ENCODE measurements at regions not wholly inside any gene's neighbourhood (a gene's known extent, or its start where the extent isn't known, plus 50 kb on each side); places are given as distances from the start of the nearest gene placed in this dataset.

GRCh38 chr17:71938340-71939010, 182.3 kb upstream of the SOX9 start:
- H2BK5ac ChIP-seq (ENCODE audit: low read depth, low read length), result no peak overlapping the region
- no peak overlapping the region for H2AFZ ChIP-seq (ENCODE audit: low read length)
- H3K4me1 ChIP-seq (replicated peaks in 1 of 4; ENCODE audit: control insufficient read depth in 3 of 4, insufficient read depth in 4 of 4, low read length in 3 of 4), result no peaks in the 10 kb centered on the region
- FAIRE-seq (no peak), DNase-seq (ENCODE audit: low read depth in 1 of 2, low spot score in 2 of 2) (no peak)
- H3K14ac ChIP-seq (ENCODE audit: insufficient read length), result no peak overlapping the region
- 92% methylated on average over 8 of the region's 9 CpGs; no CpG with 5 or more reads in 1 of the 2 experiments for WGBS, 2 experiments (ENCODE audit: extremely low coverage in 1 of 2, insufficient coverage in 1 of 2, insufficient read length in 1 of 2, insufficient replicate concordance in 2 of 2, low coverage in 1 of 2, low lambda C conversion rate in 2 of 2, missing lambda C conversion rate in 1 of 2)
- H3K36me3 ChIP-seq (ENCODE audit: control insufficient read depth in 2 of 4, insufficient read depth in 4 of 4, low read length in 3 of 4), result no peaks in the 10 kb centered on the region
- no peak overlapping the region for H3K27ac ChIP-seq (ENCODE audit: low read depth, low read length)
- no peak overlapping the region for H3K4ac ChIP-seq (replicated peaks; ENCODE audit: insufficient read length, low read depth, low read length)
- H4K91ac ChIP-seq (replicated peaks; ENCODE audit: insufficient read length, low read length), result no peak overlapping the region
- no peaks in the 10 kb centered on the region for H3K79me1 ChIP-seq (ENCODE audit: low read depth, low read length)
- H2BK20ac ChIP-seq (ENCODE audit: low read length), result no peak overlapping the region
- no peak overlapping the region for H3K9ac ChIP-seq (replicated peaks in 1 of 4; ENCODE audit: extremely low read depth in 1 of 4, low read depth in 3 of 4, low read length in 3 of 4)
- ChIA-PET POLR2A (ENCODE audit: partially characterized antibody) (no interaction called here), CTCF (ENCODE audit: partially characterized antibody) (no interaction called here)
- no peaks in the 10 kb centered on the region for H4K20me1 ChIP-seq (replicated peaks in 1 of 2; ENCODE audit: control insufficient read depth in 1 of 2, insufficient read depth in 2 of 2, low read length in 2 of 2)
- H2BK12ac ChIP-seq (ENCODE audit: low read depth, low read length), result no peak overlapping the region
- no peak overlapping the region for H3K23ac ChIP-seq (ENCODE audit: insufficient read length)
- H3K4me3 ChIP-seq (ENCODE audit: extremely low read depth in 1 of 4, insufficient read depth in 2 of 4, low read depth in 3 of 4, low read length in 4 of 4), result no peak overlapping the region
- no peaks in the 10 kb centered on the region for H3K79me2 ChIP-seq (ENCODE audit: control insufficient read depth in 1 of 2, insufficient read depth in 2 of 2, low read length in 2 of 2)
- H2BK15ac ChIP-seq (ENCODE audit: low read length), result no peak overlapping the region
- H3K56ac ChIP-seq (replicated peaks; ENCODE audit: insufficient read length, low read depth, low read length), result no peak overlapping the region
- H4K5ac ChIP-seq (ENCODE audit: insufficient read length, low read depth, low read length), result no peak overlapping the region
- H2AK5ac ChIP-seq (ENCODE audit: low read depth, low read length), result no peak overlapping the region
- H2BK120ac ChIP-seq (replicated peaks; ENCODE audit: low read depth, low read length), result no peak overlapping the region
- no peaks in the 10 kb centered on the region for H3K23me2 ChIP-seq (ENCODE audit: low read depth, low read length)
- H4K8ac ChIP-seq (ENCODE audit: extremely low read depth, insufficient read depth, low read length), result no peak overlapping the region
- H3K18ac ChIP-seq (ENCODE audit: extremely low read depth, low read length), result no peak overlapping the region
- no peaks in the 10 kb centered on the region for H3K27me3 ChIP-seq (replicated peaks in 1 of 4; ENCODE audit: control insufficient read depth in 3 of 4, extremely low read depth in 1 of 4, insufficient read depth in 3 of 4, low read length in 3 of 4)
- no peak overlapping the region for H3K4me2 ChIP-seq (ENCODE audit: insufficient read depth in 1 of 2, low read depth in 2 of 2, low read length in 2 of 2)
- no peaks in the 10 kb centered on the region for H3K9me3 ChIP-seq (ENCODE audit: insufficient read depth in 2 of 2, low read depth in 1 of 2, low read length in 1 of 2)
- no peak for TF ChIP-seq POU5F1 (IDR thresholded peaks at IDR 0.05; ENCODE audit: low read depth, low read length)
- no peak for TF ChIP-seq BCL11A (IDR thresholded peaks at IDR 0.05; ENCODE audit: low read depth in 2 of 2, low read length in 2 of 2)
- no peak for TF ChIP-seq KDM4A (IDR thresholded peaks at IDR 0.05; ENCODE audit: low read depth, low read length, severe bottlenecking)
- no peak for TF ChIP-seq KDM5A (IDR thresholded peaks at IDR 0.05; ENCODE audit: low read length)
- no peak for TF ChIP-seq PHF8 (conservative IDR thresholded peaks at IDR 0.05; ENCODE audit: low read depth, low read length)
- no peak for TF ChIP-seq SIX5 (IDR thresholded peaks at IDR 0.05; ENCODE audit: low read depth, low read length)
- TF ChIP-seq SP1 (IDR thresholded peaks at IDR 0.05; ENCODE audit: low read depth, low read length), result no peak
- no peak for TF ChIP-seq EGR1 (IDR thresholded peaks at IDR 0.05; ENCODE audit: borderline replicate concordance, low read depth, low read length)
- TF ChIP-seq POLR2AphosphoS5 (IDR thresholded peaks at IDR 0.05; ENCODE audit: low read depth, low read length), result no peak
- TF ChIP-seq RFX5 (IDR thresholded peaks at IDR 0.05; ENCODE audit: borderline replicate concordance, low read depth, low read length), result no peak
- no peak for TF ChIP-seq TBP (IDR thresholded peaks at IDR 0.05; ENCODE audit: low read depth, low read length)
- TF ChIP-seq CBX5 (IDR thresholded peaks at IDR 0.05; ENCODE audit: low read depth, low read length), result no peak
- no peak for TF ChIP-seq CTBP2 (IDR thresholded peaks at IDR 0.05; ENCODE audit: borderline replicate concordance, insufficient read depth, insufficient read length, low read length)
- no peak for TF ChIP-seq SIN3A (conservative IDR thresholded peaks at IDR 0.05 in 1 of 2, IDR thresholded peaks at IDR 0.05 in 1 of 2; ENCODE audit: low read depth in 1 of 2, low read length in 2 of 2)
- no peak for TF ChIP-seq ZNF274 (IDR thresholded peaks at IDR 0.05; ENCODE audit: borderline replicate concordance, extremely low read depth, low read length)
